Right renal cortex interstitium (tissue), 3 donors: ENCODE measurements at regions not wholly inside any gene's neighbourhood (a gene's known extent, or its start where the extent isn't known, plus 50 kb on each side); places are given as distances from the start of the nearest gene placed in this dataset.
A peak's percentile ranks its signal among the peaks of the same experiment; 100 is the strongest.

ENCODE experiments used
- DNase-seq, 3 donors: peaks; one replicate each; pipeline ENCODE4 v3.0.0-alpha.2; 2013; ENCODE audit warnings: low read depth in 3 of 3, low spot score in 2 of 3

GRCh38 chr20:50369225-50370035 is 140.8 kb upstream of the PTPN1 start:
- DNase-seq: no peak

GRCh38 chr20:50370036-50370566 is 140.1 kb upstream of the PTPN1 start:
- DNase-seq: no peak

GRCh38 chr20:50371878-50372769 is 138.1 kb upstream of the PTPN1 start:
- DNase-seq: no peak

GRCh38 chr20:50372770-50373088 is 137.5 kb upstream of the PTPN1 start:
- no peak for DNase-seq

- DNase-seq: no peak
Measured at GRCh38 chr20:50373674-50374286, 136.4 kb upstream of the PTPN1 start.

- no peak for DNase-seq
Measured at GRCh38 chr20:50374541-50375078, 135.6 kb upstream of the PTPN1 start.

GRCh38 chr20:50376179-50376887 is 133.8 kb upstream of the PTPN1 start:
- no peak for DNase-seq

GRCh38 chr20:50376888-50377459 is 133.2 kb upstream of the PTPN1 start:
- DNase-seq: no peak

- DNase-seq: no peak
Measured at GRCh38 chr20:50378170-50379000, 131.8 kb upstream of the PTPN1 start.

GRCh38 chr20:50379049-50379990 is 130.9 kb upstream of the PTPN1 start:
- DNase-seq: peak; percentile 21 to 52 (median 36)

- no peak for DNase-seq
Measured at GRCh38 chr20:50379991-50380696, 130.0 kb upstream of the PTPN1 start.

GRCh38 chr20:50380697-50381040 is 129.5 kb upstream of the PTPN1 start:
- DNase-seq: no peak

- no peak for DNase-seq
Measured at GRCh38 chr20:50381075-50381732, 129.0 kb upstream of the PTPN1 start.

- no peak for DNase-seq
Measured at GRCh38 chr20:50381771-50382593, 128.2 kb upstream of the PTPN1 start.

- no peak for DNase-seq
Measured at GRCh38 chr20:50385733-50386640, 124.2 kb upstream of the PTPN1 start.
